SK-N-SH treated with all-trans-retinoic acid at 6 μM for 48 hours (cell line): ENCODE measurements at regions not wholly inside any gene's neighbourhood (a gene's known extent, or its start where the extent isn't known, plus 50 kb on each side); places are given as distances from the start of the nearest gene placed in this dataset.

ENCODE experiments used
- ATAC-seq: fragments of 200-7000 bp; cut with Tn5 transposase; 3 replicates; pipeline ENCODE4 v1.9.1; 2020; ENCODE audit warnings: mild to moderate bottlenecking, moderate library complexity
- ARNTL ChIP-seq: fragments of 450-650 bp; formaldehyde crosslinking; IDR thresholded peaks from 2 replicates; pipeline ENCODE4 v1.5.0; 2020; ENCODE audit warnings: low read depth, mild to moderate bottlenecking, moderate library complexity, borderline replicate concordance
- BACH2 ChIP-seq: fragments of 250-450 bp; sonication (Bioruptor Pico); IDR thresholded peaks from 2 replicates; pipeline ENCODE4 v1.9.0; 2021; ENCODE audit warnings: mild to moderate bottlenecking, borderline replicate concordance
- CSDC2 ChIP-seq: fragments of 250-450 bp; sonication (Bioruptor Pico); IDR thresholded peaks from 2 replicates; pipeline ENCODE4 v1.5.0; 2020; ENCODE audit warnings: mild to moderate bottlenecking, moderate library complexity
- ESRRG ChIP-seq: fragments of 250-450 bp; sonication (Bioruptor Pico); IDR thresholded peaks from 2 replicates; pipeline ENCODE4 v1.6.1; 2021; ENCODE audit warnings: mild to moderate bottlenecking
- GLIS3 ChIP-seq: fragments of 250-450 bp; sonication (Bioruptor Pico); IDR thresholded peaks from 2 replicates; pipeline ENCODE4 v1.5.0; 2020; ENCODE audit warnings: mild to moderate bottlenecking, moderate library complexity
- ISL1 ChIP-seq: fragments of 250-450 bp; sonication (Bioruptor Pico); IDR thresholded peaks from 2 replicates; pipeline ENCODE4 v2.1.2; 2022; ENCODE audit warnings: mild to moderate bottlenecking, moderate library complexity
- OSR1 ChIP-seq: fragments of 250-450 bp; sonication (Bioruptor Pico); IDR thresholded peaks from 2 replicates; pipeline ENCODE4 v1.8.0; 2022; ENCODE audit warnings: moderate library complexity, mild to moderate bottlenecking, inconsistent platforms
- PPARA ChIP-seq: fragments of 250-450 bp; sonication (Bioruptor Pico); IDR thresholded peaks from 2 replicates; pipeline ENCODE4 v1.5.0; 2020; ENCODE audit warnings: mild to moderate bottlenecking, borderline replicate concordance
- RARB ChIP-seq: fragments of 250-450 bp; sonication (Bioruptor Pico); IDR thresholded peaks from 2 replicates; pipeline ENCODE4 v1.8.0; 2021; ENCODE audit warnings: mild to moderate bottlenecking, moderate library complexity
- SNAI2 ChIP-seq: fragments of 250-450 bp; sonication (Bioruptor Pico); IDR thresholded peaks from 2 replicates; pipeline ENCODE4 v1.5.0; 2020; ENCODE audit warnings: mild to moderate bottlenecking, moderate library complexity
- TOX ChIP-seq: fragments of 250-450 bp; sonication (Bioruptor Pico); IDR thresholded peaks from 2 replicates; pipeline ENCODE4 v1.8.0; 2021; ENCODE audit warnings: mild to moderate bottlenecking, moderate library complexity, borderline replicate concordance
- ZC3H10 ChIP-seq: fragments of 250-450 bp; sonication (Bioruptor Pico); IDR thresholded peaks from 2 replicates; pipeline ENCODE4 v1.5.1; 2021; ENCODE audit warnings: mild to moderate bottlenecking, moderate library complexity
- ZFP3 ChIP-seq: fragments of 250-450 bp; sonication (Bioruptor Pico); IDR thresholded peaks from 2 replicates; pipeline ENCODE4 v1.5.0; 2020; ENCODE audit warnings: mild to moderate bottlenecking, moderate library complexity
- ZFP30 ChIP-seq: fragments of 450-650 bp; formaldehyde crosslinking; IDR thresholded peaks from 2 replicates; pipeline ENCODE4 v1.5.0; 2022; ENCODE audit warnings: mild to moderate bottlenecking, moderate library complexity
- ZNF565 ChIP-seq: fragments of 450-650 bp; formaldehyde crosslinking; conservative IDR thresholded peaks from 2 replicates; pipeline ENCODE4 v1.5.0; 2020; ENCODE audit warnings: low read depth, mild to moderate bottlenecking, moderate library complexity
- ZNF70 ChIP-seq: fragments of 450-650 bp; formaldehyde crosslinking; IDR thresholded peaks from 2 replicates; pipeline ENCODE4 v1.5.0; 2020; ENCODE audit warnings: mild to moderate bottlenecking, moderate library complexity
- ZNF8 ChIP-seq: fragments of 450-650 bp; formaldehyde crosslinking; IDR thresholded peaks from 2 replicates; pipeline ENCODE4 v1.5.0; 2020; ENCODE audit warnings: mild to moderate bottlenecking, moderate library complexity
- TF ChIP-seq, protein P1 (sequence below): fragments of 250-450 bp; sonication (Bioruptor Pico); IDR thresholded peaks from 2 replicates; pipeline ENCODE4 v1.5.1; 2021; ENCODE audit warnings: mild to moderate bottlenecking, moderate library complexity
- TF ChIP-seq, protein P2 (sequence below): fragments of 250-450 bp; sonication (Bioruptor Pico); IDR thresholded peaks from 2 replicates; pipeline ENCODE4 v1.5.0; 2020; ENCODE audit warnings: mild to moderate bottlenecking, moderate library complexity
- TF ChIP-seq, protein P3 (sequence below): fragments of 250-450 bp; sonication (Bioruptor Pico); IDR thresholded peaks from 2 replicates; pipeline ENCODE4 v1.8.0; 2021; ENCODE audit warnings: low read depth, mild to moderate bottlenecking, moderate library complexity, borderline replicate concordance
- TF ChIP-seq, protein P4 (sequence below): fragments of 250-450 bp; sonication (Bioruptor Pico); IDR thresholded peaks from 2 replicates; pipeline ENCODE4 v1.5.1; 2020; ENCODE audit warnings: low read depth, mild to moderate bottlenecking, moderate library complexity
- TF ChIP-seq, protein P5 (sequence below): fragments of 250-450 bp; sonication (Bioruptor Pico); IDR thresholded peaks from 2 replicates; pipeline ENCODE4 v1.8.0; 2020; ENCODE audit warnings: mild to moderate bottlenecking, moderate library complexity, borderline replicate concordance

DNA sequence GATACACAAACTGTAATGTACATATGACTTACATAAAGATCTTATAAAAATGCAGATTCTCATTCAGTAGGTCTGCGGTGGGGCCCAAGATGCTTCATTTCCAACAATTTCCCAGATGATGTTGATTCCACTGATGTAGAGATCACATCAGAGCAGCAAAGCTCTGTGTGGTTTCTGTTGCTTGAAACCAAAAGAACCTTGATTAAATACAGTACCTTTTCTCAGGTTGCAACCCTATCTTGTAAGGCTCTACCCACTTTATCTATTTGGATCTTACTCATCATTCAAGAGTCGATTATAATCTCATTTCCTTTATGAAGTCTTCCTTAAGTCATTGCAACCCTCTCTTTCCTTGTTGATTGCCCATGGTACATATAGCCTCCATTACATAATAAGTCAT lies 816.8 kb downstream of the RPA4 start:
- no peak for TF ChIP-seq OSR1 (CRISPR knock-in tag)
- TF ChIP-seq ZNF8 (CRISPR knock-in tag): no peak
- TF ChIP-seq, protein P1, sequence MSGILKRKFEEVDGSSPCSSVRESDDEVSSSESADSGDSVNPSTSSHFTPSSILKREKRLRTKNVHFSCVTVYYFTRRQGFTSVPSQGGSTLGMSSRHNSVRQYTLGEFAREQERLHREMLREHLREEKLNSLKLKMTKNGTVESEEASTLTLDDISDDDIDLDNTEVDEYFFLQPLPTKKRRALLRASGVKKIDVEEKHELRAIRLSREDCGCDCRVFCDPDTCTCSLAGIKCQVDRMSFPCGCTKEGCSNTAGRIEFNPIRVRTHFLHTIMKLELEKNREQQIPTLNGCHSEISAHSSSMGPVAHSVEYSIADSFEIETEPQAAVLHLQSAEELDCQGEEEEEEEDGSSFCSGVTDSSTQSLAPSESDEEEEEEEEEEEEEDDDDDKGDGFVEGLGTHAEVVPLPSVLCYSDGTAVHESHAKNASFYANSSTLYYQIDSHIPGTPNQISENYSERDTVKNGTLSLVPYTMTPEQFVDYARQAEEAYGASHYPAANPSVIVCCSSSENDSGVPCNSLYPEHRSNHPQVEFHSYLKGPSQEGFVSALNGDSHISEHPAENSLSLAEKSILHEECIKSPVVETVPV (CRISPR knock-in tag): no peak
- no peak for TF ChIP-seq ZC3H10 (CRISPR knock-in tag)
- no peak for TF ChIP-seq GLIS3 (CRISPR knock-in tag)
- no peak for TF ChIP-seq ZNF70 (CRISPR knock-in tag)
- TF ChIP-seq CSDC2 (CRISPR knock-in tag): no peak
- TF ChIP-seq ZFP30 (CRISPR knock-in tag): no peak
- TF ChIP-seq, protein P2, sequence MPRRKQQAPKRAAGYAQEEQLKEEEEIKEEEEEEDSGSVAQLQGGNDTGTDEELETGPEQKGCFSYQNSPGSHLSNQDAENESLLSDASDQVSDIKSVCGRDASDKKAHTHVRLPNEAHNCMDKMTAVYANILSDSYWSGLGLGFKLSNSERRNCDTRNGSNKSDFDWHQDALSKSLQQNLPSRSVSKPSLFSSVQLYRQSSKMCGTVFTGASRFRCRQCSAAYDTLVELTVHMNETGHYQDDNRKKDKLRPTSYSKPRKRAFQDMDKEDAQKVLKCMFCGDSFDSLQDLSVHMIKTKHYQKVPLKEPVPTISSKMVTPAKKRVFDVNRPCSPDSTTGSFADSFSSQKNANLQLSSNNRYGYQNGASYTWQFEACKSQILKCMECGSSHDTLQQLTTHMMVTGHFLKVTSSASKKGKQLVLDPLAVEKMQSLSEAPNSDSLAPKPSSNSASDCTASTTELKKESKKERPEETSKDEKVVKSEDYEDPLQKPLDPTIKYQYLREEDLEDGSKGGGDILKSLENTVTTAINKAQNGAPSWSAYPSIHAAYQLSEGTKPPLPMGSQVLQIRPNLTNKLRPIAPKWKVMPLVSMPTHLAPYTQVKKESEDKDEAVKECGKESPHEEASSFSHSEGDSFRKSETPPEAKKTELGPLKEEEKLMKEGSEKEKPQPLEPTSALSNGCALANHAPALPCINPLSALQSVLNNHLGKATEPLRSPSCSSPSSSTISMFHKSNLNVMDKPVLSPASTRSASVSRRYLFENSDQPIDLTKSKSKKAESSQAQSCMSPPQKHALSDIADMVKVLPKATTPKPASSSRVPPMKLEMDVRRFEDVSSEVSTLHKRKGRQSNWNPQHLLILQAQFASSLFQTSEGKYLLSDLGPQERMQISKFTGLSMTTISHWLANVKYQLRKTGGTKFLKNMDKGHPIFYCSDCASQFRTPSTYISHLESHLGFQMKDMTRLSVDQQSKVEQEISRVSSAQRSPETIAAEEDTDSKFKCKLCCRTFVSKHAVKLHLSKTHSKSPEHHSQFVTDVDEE (CRISPR knock-in tag): no peak
- ATAC-seq: no peak

DNA sequence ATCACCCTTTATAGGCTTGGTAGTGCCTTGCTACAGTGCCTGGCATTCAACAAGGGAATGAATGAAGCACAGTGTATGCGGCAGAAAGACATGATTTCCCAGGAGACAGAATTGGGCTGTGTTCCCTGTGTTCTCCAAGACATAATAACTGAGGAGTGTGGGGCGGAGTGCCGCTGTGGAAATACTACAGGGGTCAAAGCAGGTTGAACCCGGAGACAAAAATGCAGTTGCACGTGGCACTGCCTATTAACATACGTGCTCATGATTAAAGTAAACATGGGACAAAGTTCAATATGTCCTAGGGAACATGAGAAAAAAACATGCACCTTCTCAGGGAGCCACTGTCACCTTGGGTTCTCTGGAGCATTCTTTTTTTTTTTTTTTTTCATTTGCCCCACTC lies 820.8 kb downstream of the RPA4 start:
- no peak for ATAC-seq
- no peak for TF ChIP-seq ESRRG (CRISPR knock-in tag)
- TF ChIP-seq RARB (CRISPR knock-in tag): no peak
- TF ChIP-seq, protein P3, sequence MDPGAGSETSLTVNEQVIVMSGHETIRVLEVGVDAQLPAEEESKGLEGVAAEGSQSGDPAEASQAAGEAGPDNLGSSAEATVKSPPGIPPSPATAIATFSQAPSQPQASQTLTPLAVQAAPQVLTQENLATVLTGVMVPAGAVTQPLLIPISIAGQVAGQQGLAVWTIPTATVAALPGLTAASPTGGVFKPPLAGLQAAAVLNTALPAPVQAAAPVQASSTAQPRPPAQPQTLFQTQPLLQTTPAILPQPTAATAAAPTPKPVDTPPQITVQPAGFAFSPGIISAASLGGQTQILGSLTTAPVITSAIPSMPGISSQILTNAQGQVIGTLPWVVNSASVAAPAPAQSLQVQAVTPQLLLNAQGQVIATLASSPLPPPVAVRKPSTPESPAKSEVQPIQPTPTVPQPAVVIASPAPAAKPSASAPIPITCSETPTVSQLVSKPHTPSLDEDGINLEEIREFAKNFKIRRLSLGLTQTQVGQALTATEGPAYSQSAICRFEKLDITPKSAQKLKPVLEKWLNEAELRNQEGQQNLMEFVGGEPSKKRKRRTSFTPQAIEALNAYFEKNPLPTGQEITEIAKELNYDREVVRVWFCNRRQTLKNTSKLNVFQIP (CRISPR knock-in tag): no peak
- TF ChIP-seq ZC3H10 (CRISPR knock-in tag): no peak
- TF ChIP-seq, protein P4, sequence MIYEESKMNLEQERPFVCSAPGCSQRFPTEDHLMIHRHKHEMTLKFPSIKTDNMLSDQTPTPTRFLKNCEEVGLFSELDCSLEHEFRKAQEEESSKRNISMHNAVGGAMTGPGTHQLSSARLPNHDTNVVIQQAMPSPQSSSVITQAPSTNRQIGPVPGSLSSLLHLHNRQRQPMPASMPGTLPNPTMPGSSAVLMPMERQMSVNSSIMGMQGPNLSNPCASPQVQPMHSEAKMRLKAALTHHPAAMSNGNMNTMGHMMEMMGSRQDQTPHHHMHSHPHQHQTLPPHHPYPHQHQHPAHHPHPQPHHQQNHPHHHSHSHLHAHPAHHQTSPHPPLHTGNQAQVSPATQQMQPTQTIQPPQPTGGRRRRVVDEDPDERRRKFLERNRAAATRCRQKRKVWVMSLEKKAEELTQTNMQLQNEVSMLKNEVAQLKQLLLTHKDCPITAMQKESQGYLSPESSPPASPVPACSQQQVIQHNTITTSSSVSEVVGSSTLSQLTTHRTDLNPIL: no peak
- TF ChIP-seq ZNF8 (CRISPR knock-in tag): no peak
- TF ChIP-seq GLIS3 (CRISPR knock-in tag): no peak
- TF ChIP-seq, protein P2 (CRISPR knock-in tag): no peak
- TF ChIP-seq SNAI2 (CRISPR knock-in tag): no peak
- TF ChIP-seq TOX: no peak
- no peak for TF ChIP-seq PPARA (CRISPR knock-in tag)
- no peak for TF ChIP-seq ARNTL (CRISPR knock-in tag)
- no peak for TF ChIP-seq ISL1
- no peak for TF ChIP-seq ZFP30 (CRISPR knock-in tag)

DNA sequence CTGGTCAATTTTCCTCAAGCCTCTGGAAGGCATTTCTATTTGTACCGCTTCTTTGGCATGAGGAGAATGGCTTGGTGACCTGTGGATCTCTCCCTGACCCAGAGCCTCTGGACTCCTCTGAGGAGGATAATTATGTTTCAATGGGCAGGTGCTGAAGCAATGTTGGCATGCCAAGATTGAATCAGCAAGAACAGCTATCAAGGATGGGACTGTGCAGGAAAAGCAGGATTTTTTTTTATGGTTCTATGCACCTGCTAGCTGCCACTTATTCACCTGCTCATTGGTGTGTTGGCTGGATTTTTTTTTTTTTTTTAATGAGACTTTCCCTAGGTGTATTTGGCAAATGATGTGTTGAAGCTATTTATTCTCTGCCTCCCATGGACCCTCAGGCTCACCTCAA lies 821.2 kb downstream of the RPA4 start:
- ATAC-seq: no peak
- TF ChIP-seq RARB (CRISPR knock-in tag) (no peak), SNAI2 (CRISPR knock-in tag) (no peak), ISL1 (no peak), ZFP3 (CRISPR knock-in tag) (no peak), TOX (no peak), ARNTL (CRISPR knock-in tag) (no peak), ZNF8 (CRISPR knock-in tag) (no peak), CSDC2 (CRISPR knock-in tag) (no peak), GLIS3 (CRISPR knock-in tag) (no peak), ZC3H10 (CRISPR knock-in tag) (no peak), ZNF565 (no peak), PPARA (CRISPR knock-in tag) (no peak), BACH2 (CRISPR knock-in tag) (no peak)
- TF ChIP-seq, protein P5, sequence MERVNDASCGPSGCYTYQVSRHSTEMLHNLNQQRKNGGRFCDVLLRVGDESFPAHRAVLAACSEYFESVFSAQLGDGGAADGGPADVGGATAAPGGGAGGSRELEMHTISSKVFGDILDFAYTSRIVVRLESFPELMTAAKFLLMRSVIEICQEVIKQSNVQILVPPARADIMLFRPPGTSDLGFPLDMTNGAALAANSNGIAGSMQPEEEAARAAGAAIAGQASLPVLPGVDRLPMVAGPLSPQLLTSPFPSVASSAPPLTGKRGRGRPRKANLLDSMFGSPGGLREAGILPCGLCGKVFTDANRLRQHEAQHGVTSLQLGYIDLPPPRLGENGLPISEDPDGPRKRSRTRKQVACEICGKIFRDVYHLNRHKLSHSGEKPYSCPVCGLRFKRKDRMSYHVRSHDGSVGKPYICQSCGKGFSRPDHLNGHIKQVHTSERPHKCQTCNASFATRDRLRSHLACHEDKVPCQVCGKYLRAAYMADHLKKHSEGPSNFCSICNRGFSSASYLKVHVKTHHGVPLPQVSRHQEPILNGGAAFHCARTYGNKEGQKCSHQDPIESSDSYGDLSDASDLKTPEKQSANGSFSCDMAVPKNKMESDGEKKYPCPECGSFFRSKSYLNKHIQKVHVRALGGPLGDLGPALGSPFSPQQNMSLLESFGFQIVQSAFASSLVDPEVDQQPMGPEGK (CRISPR knock-in tag): no peak
- TF ChIP-seq, protein P3 (CRISPR knock-in tag): no peak
- TF ChIP-seq, protein P1 (CRISPR knock-in tag): no peak
